SK-N-SH treated with all-trans-retinoic acid at 6 μM for 48 hours (cell line): ENCODE measurements at regions not wholly inside any gene's neighbourhood (a gene's known extent, or its start where the extent isn't known, plus 50 kb on each side); places are given as distances from the start of the nearest gene placed in this dataset.

Experiments
- ARNTL ChIP-seq: fragments of 450-650 bp; formaldehyde crosslinking; IDR thresholded peaks from 2 replicates; pipeline ENCODE4 v1.5.0; 2020; ENCODE audit warnings: low read depth, mild to moderate bottlenecking, moderate library complexity, borderline replicate concordance
- BACH2 ChIP-seq: fragments of 250-450 bp; sonication (Bioruptor Pico); IDR thresholded peaks from 2 replicates; pipeline ENCODE4 v1.9.0; 2021; ENCODE audit warnings: mild to moderate bottlenecking, borderline replicate concordance
- CSDC2 ChIP-seq: fragments of 250-450 bp; sonication (Bioruptor Pico); IDR thresholded peaks from 2 replicates; pipeline ENCODE4 v1.5.0; 2020; ENCODE audit warnings: mild to moderate bottlenecking, moderate library complexity
- RARB ChIP-seq: fragments of 250-450 bp; sonication (Bioruptor Pico); IDR thresholded peaks from 2 replicates; pipeline ENCODE4 v1.8.0; 2021; ENCODE audit warnings: mild to moderate bottlenecking, moderate library complexity
- TCF4 ChIP-seq: fragments of 250-450 bp; sonication (Bioruptor Pico); IDR thresholded peaks from 2 replicates; pipeline ENCODE4 v1.8.0; 2021; ENCODE audit warnings: mild to moderate bottlenecking, moderate library complexity, borderline replicate concordance
- ZC3H10 ChIP-seq: fragments of 250-450 bp; sonication (Bioruptor Pico); IDR thresholded peaks from 2 replicates; pipeline ENCODE4 v1.5.1; 2021; ENCODE audit warnings: mild to moderate bottlenecking, moderate library complexity
- ZFP30 ChIP-seq: fragments of 450-650 bp; formaldehyde crosslinking; IDR thresholded peaks from 2 replicates; pipeline ENCODE4 v1.5.0; 2022; ENCODE audit warnings: mild to moderate bottlenecking, moderate library complexity
- ZNF565 ChIP-seq: fragments of 450-650 bp; formaldehyde crosslinking; conservative IDR thresholded peaks from 2 replicates; pipeline ENCODE4 v1.5.0; 2020; ENCODE audit warnings: low read depth, mild to moderate bottlenecking, moderate library complexity
- ZNF8 ChIP-seq: fragments of 450-650 bp; formaldehyde crosslinking; IDR thresholded peaks from 2 replicates; pipeline ENCODE4 v1.5.0; 2020; ENCODE audit warnings: mild to moderate bottlenecking, moderate library complexity
- TF ChIP-seq, protein P1 (sequence below): fragments of 250-450 bp; sonication (Bioruptor Pico); IDR thresholded peaks from 2 replicates; pipeline ENCODE4 v1.5.0; 2020; ENCODE audit warnings: mild to moderate bottlenecking, moderate library complexity

DNA sequence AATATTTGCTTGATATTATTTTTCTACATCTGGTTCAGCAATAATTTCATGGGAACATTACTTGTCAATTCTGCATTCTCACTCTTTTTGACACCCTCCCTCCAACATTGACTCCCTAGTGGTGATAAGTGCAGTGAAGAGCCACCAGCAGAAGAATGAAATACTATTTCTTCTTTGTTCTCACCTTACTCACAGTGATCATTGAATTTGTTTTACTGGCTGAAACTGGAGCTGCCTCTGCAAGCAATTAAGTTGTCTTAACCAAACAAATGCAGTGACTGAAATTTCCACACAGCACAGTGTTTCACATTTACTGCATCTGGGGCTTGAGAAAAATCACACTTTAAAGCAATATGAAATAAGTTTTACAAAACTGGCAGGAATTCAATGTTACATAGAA, 189.8 kb downstream of the JRKL start:
- TF ChIP-seq CSDC2 (CRISPR knock-in tag) (no peak), BACH2 (CRISPR knock-in tag) (no peak), ZFP30 (CRISPR knock-in tag) (no peak), TCF4 (no peak), ZNF565 (CRISPR knock-in tag) (no peak), RARB (CRISPR knock-in tag) (no peak), ZNF8 (no peak), ZC3H10 (CRISPR knock-in tag) (no peak), ARNTL (no peak)
- TF ChIP-seq, protein P1, sequence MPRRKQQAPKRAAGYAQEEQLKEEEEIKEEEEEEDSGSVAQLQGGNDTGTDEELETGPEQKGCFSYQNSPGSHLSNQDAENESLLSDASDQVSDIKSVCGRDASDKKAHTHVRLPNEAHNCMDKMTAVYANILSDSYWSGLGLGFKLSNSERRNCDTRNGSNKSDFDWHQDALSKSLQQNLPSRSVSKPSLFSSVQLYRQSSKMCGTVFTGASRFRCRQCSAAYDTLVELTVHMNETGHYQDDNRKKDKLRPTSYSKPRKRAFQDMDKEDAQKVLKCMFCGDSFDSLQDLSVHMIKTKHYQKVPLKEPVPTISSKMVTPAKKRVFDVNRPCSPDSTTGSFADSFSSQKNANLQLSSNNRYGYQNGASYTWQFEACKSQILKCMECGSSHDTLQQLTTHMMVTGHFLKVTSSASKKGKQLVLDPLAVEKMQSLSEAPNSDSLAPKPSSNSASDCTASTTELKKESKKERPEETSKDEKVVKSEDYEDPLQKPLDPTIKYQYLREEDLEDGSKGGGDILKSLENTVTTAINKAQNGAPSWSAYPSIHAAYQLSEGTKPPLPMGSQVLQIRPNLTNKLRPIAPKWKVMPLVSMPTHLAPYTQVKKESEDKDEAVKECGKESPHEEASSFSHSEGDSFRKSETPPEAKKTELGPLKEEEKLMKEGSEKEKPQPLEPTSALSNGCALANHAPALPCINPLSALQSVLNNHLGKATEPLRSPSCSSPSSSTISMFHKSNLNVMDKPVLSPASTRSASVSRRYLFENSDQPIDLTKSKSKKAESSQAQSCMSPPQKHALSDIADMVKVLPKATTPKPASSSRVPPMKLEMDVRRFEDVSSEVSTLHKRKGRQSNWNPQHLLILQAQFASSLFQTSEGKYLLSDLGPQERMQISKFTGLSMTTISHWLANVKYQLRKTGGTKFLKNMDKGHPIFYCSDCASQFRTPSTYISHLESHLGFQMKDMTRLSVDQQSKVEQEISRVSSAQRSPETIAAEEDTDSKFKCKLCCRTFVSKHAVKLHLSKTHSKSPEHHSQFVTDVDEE, result no peak
